HEK293 (cell line): ENCODE measurements at regions not wholly inside any gene's neighbourhood (a gene's known extent, or its start where the extent isn't known, plus 50 kb on each side); places are given as distances from the start of the nearest gene placed in this dataset.

Experiments used
- CTCF ChIP-seq: fragments of 450-650 bp; formaldehyde crosslinking; IDR thresholded peaks from 2 replicates; pipeline ENCODE4 v1.5.1; 2016; ENCODE audit warnings: missing biosample characterization, missing genetic modification characterization
- ELK4 ChIP-seq: IDR thresholded peaks from 2 replicates; pipeline ENCODE4 v1.6.1; 2011; ENCODE audit warnings: mild to moderate bottlenecking, low read depth, low read length, borderline replicate concordance
- OSR2 ChIP-seq: fragments of 450-650 bp; formaldehyde crosslinking; IDR thresholded peaks from 2 replicates; pipeline ENCODE4 v1.5.1; 2016; ENCODE audit warnings: missing biosample characterization, missing genetic modification characterization
- WT1 ChIP-seq: fragments of 450-650 bp; formaldehyde crosslinking; IDR thresholded peaks from 2 replicates; pipeline ENCODE4 v1.5.1; 2016; ENCODE audit warnings: missing biosample characterization, missing genetic modification characterization
- ZBTB11 ChIP-seq: fragments of 450-650 bp; formaldehyde crosslinking; conservative IDR thresholded peaks from 2 replicates; pipeline ENCODE4 v1.5.1; 2016; ENCODE audit warnings: low read depth, missing biosample characterization, missing genetic modification characterization
- ZBTB8A ChIP-seq: fragments of 450-650 bp; formaldehyde crosslinking; IDR thresholded peaks from 2 replicates; pipeline ENCODE4 v1.5.1; 2016; ENCODE audit warnings: missing biosample characterization, missing genetic modification characterization
- ZNF274 ChIP-seq, 2 experiments: fragments of 200-500 bp in 1 of 2; fragments of 450-650 bp in 1 of 2; sonication (Bioruptor generic) in 1 of 2; formaldehyde crosslinking in 1 of 2; IDR thresholded peaks; 2 replicates each; pipeline versions ENCODE4 v1.5.1 to v1.6.1; 2014 to 2016; ENCODE audit warnings: borderline replicate concordance in 1 of 2, inconsistent platforms in 1 of 2, low read length in 1 of 2, missing biosample characterization in 1 of 2, missing genetic modification characterization in 1 of 2
- ZNF362 ChIP-seq: fragments of 450-650 bp; formaldehyde crosslinking; IDR thresholded peaks from 2 replicates; pipeline ENCODE4 v1.5.1; 2016; ENCODE audit warnings: missing biosample characterization, missing genetic modification characterization
- ZNF473 ChIP-seq: fragments of 450-650 bp; formaldehyde crosslinking; IDR thresholded peaks from 2 replicates; pipeline ENCODE4 v1.5.1; 2017; ENCODE audit warnings: missing biosample characterization, missing genetic modification characterization
- ZNF560 ChIP-seq: fragments of 450-650 bp; formaldehyde crosslinking; IDR thresholded peaks from 2 replicates; pipeline ENCODE4 v1.5.1; 2017; ENCODE audit warnings: missing biosample characterization, missing genetic modification characterization, borderline replicate concordance
- ZNF677 ChIP-seq: fragments of 450-650 bp; IDR thresholded peaks from 2 replicates; pipeline ENCODE4 v1.5.0; 2018; ENCODE audit warnings: missing biosample characterization, mild to moderate bottlenecking, missing genetic modification characterization, moderate library complexity
- ZNF76 ChIP-seq: fragments of 450-650 bp; formaldehyde crosslinking; IDR thresholded peaks from 2 replicates; pipeline ENCODE4; 2016; ENCODE audit warnings: low read depth, missing biosample characterization, missing genetic modification characterization, borderline replicate concordance
- ZNF776 ChIP-seq: fragments of 450-650 bp; formaldehyde crosslinking; IDR thresholded peaks from 2 replicates; pipeline ENCODE4 v1.5.0; 2017; ENCODE audit warnings: missing biosample characterization, missing genetic modification characterization, borderline replicate concordance
- TF ChIP-seq, protein P1 (sequence below): fragments of 450-650 bp; formaldehyde crosslinking; IDR thresholded peaks from 2 replicates; pipeline ENCODE4 v1.5.1; 2016; ENCODE audit warnings: missing biosample characterization, missing genetic modification characterization

DNA sequence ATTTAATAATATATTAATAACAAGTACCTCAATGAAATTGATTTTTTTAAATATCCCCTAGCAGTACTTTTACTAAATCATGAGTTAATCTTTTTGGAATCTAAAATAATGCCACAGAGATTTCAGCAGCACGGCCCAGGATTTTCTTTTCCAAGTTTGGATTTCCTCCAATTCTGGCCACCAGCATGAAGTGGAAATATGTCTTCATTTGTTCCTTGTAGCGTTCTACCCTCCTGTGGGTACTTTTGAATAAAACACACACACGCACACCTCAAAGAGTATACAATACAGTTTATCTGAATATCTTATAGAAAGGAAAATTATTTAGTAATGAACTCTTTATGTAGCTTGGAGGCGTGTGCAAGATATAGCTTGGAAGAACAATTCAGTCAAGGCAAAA lies 125.1 kb upstream of the STT3B start:
- no peak for TF ChIP-seq ZNF560
- TF ChIP-seq CTCF (tag by site-specific recombination), result no peak
- no peak for TF ChIP-seq ZBTB11 (tag by site-specific recombination)
- TF ChIP-seq ELK4, result no peak
- TF ChIP-seq ZNF473 (tag by site-specific recombination), result no peak
- TF ChIP-seq ZBTB8A (tag by site-specific recombination), result no peak
- TF ChIP-seq ZNF76 (tag by site-specific recombination), result no peak
- no peak for TF ChIP-seq ZNF362 (tag by site-specific recombination)
- TF ChIP-seq WT1, result no peak
- TF ChIP-seq, protein P1, sequence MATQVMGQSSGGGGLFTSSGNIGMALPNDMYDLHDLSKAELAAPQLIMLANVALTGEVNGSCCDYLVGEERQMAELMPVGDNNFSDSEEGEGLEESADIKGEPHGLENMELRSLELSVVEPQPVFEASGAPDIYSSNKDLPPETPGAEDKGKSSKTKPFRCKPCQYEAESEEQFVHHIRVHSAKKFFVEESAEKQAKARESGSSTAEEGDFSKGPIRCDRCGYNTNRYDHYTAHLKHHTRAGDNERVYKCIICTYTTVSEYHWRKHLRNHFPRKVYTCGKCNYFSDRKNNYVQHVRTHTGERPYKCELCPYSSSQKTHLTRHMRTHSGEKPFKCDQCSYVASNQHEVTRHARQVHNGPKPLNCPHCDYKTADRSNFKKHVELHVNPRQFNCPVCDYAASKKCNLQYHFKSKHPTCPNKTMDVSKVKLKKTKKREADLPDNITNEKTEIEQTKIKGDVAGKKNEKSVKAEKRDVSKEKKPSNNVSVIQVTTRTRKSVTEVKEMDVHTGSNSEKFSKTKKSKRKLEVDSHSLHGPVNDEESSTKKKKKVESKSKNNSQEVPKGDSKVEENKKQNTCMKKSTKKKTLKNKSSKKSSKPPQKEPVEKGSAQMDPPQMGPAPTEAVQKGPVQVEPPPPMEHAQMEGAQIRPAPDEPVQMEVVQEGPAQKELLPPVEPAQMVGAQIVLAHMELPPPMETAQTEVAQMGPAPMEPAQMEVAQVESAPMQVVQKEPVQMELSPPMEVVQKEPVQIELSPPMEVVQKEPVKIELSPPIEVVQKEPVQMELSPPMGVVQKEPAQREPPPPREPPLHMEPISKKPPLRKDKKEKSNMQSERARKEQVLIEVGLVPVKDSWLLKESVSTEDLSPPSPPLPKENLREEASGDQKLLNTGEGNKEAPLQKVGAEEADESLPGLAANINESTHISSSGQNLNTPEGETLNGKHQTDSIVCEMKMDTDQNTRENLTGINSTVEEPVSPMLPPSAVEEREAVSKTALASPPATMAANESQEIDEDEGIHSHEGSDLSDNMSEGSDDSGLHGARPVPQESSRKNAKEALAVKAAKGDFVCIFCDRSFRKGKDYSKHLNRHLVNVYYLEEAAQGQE (tag by site-specific recombination), result no peak
- no peak for TF ChIP-seq ZNF677 (tag by site-specific recombination)
- no peak for TF ChIP-seq ZNF776 (tag by site-specific recombination)
- no peak for TF ChIP-seq ZNF274 (IDR thresholded peaks at IDR 0.05; ENCODE audit: low read length)
- no peak for TF ChIP-seq ZNF274 (tag by site-specific recombination; IDR thresholded peaks at IDR 0.05; ENCODE audit: borderline replicate concordance)
- TF ChIP-seq OSR2 (tag by site-specific recombination), result no peak
